Transverse colon (tissue), 3 donors: ENCODE measurements at regions not wholly inside any gene's neighbourhood (a gene's known extent, or its start where the extent isn't known, plus 50 kb on each side); places are given as distances from the start of the nearest gene placed in this dataset.

ENCODE experiments used
- EP300 ChIP-seq: sonication (generic); formaldehyde crosslinking; IDR thresholded peaks from one replicate; pipeline ENCODE4 v1.6.1; 2017; ENCODE audit warnings: antibody characterized with exemption, low read depth
- POLR2A ChIP-seq: fragments of 450-650 bp; IDR thresholded peaks from one replicate; pipeline ENCODE4 v1.6.1; 2016; ENCODE audit warnings: antibody characterized with exemption, mild to moderate bottlenecking, moderate library complexity
- TF ChIP-seq, protein P1 (sequence below), 5 experiments: fragments of 200-600 bp in 3 of 5; fragments of 450-650 bp in 2 of 5; sonication (generic) in 3 of 5; IDR thresholded peaks; 1 replicate in 2 of 5; 2 replicates in 3 of 5; pipeline ENCODE4 v1.5.1; 2016 to 2017; ENCODE audit warnings: antibody characterized with exemption in 5 of 5, inconsistent platforms in 3 of 5, mild to moderate bottlenecking in 2 of 5, moderate library complexity in 1 of 5

DNA sequence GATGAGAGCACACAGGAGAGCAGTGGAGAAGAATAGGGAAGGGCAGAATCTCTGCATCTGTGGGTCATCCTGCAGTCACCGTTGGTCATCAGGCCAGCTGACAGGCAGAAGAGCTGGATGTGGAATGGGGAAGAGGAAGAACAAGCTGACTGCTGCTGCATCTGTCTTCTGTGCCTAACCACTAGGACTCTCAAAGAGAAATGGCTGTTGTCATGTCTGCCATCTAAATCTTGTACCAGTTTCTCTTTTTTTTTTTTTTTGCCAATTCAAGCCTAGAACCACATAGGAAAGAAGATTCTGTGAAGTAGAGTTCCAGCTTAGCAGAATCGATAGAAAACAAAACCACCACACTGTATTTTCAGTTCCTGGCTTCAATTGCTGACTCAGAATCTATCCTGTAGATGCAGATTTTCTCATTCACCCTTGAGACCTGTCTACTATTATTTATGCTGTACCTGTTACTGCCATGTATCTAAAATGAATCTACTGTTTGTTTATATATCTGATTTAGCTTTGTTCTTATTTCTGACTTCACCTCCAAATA, 421.9 kb upstream of the PRICKLE1 start:
- TF ChIP-seq POLR2A (no peak), EP300 (no peak)
- TF ChIP-seq, protein P1, sequence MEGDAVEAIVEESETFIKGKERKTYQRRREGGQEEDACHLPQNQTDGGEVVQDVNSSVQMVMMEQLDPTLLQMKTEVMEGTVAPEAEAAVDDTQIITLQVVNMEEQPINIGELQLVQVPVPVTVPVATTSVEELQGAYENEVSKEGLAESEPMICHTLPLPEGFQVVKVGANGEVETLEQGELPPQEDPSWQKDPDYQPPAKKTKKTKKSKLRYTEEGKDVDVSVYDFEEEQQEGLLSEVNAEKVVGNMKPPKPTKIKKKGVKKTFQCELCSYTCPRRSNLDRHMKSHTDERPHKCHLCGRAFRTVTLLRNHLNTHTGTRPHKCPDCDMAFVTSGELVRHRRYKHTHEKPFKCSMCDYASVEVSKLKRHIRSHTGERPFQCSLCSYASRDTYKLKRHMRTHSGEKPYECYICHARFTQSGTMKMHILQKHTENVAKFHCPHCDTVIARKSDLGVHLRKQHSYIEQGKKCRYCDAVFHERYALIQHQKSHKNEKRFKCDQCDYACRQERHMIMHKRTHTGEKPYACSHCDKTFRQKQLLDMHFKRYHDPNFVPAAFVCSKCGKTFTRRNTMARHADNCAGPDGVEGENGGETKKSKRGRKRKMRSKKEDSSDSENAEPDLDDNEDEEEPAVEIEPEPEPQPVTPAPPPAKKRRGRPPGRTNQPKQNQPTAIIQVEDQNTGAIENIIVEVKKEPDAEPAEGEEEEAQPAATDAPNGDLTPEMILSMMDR (IDR thresholded peaks at IDR 0.05), result no peak
